Stimulated activated CD4-positive, alpha-beta T cell treated with anti-CD3 and anti-CD28 coated beads, Interleukin-15, amount 100 ng/mL, for 1 hour (primary cell): ENCODE measurements at regions not wholly inside any gene's neighbourhood (a gene's known extent, or its start where the extent isn't known, plus 50 kb on each side); places are given as distances from the start of the nearest gene placed in this dataset.
"Not testable (repeated sequence)": the region's sequence is repeated elsewhere in the genome, so short reads cannot be mapped to it uniquely, and the experiment has no call there.

Source experiments
- DNase-seq, 2 donors: peaks; one replicate each; pipeline ENCODE4 v3.0.0-alpha.2; 2020; ENCODE audit warnings: low read depth in 1 of 2, low spot score in 1 of 2

- no peak for DNase-seq
Observed at GRCh38 chr5:87755360-87755759, 342.6 kb upstream of the CCNH start.

DNA sequence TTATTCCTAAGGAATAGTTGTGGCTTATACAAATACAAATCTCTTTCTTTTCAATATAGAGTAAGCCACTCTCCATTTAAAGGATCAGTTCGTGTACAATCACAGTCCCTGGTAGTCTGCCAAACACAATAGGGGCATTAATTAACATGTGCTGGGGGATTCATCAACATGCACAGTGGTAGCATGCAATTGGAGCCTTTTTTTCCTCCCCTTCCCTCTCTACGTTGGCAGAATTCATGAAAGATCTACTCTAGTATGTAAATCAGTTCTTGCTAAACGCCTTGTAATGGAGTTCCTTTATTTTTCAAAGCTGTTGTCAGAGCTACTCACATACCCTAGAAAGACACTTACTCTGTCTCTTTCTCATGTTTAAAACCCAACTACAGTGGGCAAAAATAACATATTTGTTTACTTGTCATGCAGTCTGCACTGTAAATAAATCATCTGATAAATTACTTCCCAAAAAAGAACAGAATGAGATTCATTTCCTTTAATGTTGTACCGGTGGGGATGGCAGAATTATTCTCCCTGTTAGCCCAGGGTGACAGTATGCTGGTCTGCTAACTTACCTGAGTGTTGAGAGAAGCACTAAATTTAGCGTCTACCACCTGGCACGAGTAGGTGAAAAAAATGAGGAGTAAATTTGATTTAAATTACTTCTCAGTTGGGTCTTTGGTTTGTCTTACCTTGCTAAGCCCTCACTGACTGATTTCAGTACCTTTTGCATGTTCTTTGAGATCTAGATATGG, 341.5 kb upstream of the CCNH start:
- no peak for DNase-seq

DNA sequence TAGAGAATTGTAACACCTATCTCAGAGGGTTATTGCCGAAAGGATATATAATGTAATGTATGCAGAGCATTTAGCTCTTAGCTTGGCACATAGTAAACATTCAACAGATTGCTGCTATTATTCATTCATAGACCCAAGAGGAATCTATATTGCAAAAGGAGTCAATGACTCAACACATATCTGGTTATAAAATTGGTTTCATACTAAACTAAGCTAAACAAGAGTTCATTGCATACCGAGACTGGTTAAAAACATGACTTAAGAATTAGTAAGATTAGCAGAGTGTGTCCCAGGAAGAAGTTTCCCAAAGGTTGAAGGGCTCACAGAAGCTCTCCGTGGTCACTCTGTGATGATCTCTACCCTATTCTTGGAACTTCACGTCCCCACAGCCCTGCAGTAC, 339.6 kb upstream of the CCNH start:
- DNase-seq, result no peak

DNA sequence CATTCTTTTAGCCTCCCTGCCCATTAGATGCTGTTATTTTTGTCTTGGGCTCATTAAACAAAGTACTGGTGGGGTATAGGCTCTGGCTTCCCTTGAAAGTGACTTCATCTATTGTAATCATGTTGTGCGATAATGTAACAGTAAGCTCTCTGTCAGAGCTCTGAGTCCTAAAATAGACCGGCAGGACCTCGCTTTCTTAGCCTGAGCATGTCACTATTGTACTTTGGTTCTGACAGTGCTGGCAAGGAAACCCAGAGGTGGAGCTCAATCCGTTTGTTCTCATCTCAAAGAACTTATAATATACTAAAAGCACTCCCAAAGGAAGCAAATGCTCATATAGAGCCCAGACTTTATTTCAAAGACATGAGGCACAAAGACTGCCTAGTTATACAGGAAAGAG, 339.1 kb upstream of the CCNH start:
- no peak for DNase-seq

DNA sequence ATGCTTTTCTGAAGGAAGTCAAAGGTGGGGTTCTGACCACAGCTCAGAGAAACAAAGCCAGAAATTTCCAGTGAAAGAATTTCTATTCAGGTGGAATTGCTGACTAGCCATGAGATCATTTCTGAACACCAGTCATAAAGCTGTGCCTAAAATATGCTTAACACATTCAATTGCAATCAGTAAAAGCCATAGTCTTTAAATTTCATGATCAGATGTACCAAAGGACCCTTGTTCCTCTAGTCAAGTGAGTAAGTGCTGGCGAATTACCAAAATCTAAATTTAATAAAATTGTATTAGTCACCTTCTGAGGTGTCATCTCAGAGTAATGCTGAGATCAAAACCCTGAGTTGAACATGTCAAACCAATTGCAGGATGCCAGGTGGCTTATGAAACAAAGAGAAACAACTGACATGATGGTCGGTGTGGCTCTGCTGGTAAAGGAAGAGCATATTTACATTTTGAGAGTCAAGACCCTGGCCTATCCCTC, 334.2 kb upstream of the CCNH start:
- no peak for DNase-seq

DNA sequence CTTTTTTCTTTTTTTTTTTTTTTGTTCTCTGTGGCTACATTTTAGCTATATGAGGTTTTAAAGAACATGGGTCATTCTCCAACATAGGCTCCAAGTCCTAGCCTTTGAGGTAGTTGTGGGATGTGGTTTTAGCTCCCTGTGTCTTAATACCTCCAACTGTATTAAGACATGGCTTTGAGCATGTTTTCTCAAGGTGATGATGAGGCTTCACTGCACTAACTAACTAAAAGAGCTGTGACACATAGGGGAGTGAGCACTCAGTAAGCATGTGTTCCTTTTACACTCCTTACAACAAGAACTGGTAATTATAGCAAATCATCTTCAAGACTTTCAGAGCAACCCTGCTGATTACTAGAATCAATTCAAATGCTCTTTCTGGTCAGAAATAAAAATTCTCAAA, 333.6 kb upstream of the CCNH start:
- DNase-seq, result no peak

GRCh38 chr5:87741881-87742280, 329.2 kb upstream of the CCNH start:
- no peak for DNase-seq

- DNase-seq, result no peak
Observed at GRCh38 chr5:87735923-87736322, 323.2 kb upstream of the CCNH start.

DNA sequence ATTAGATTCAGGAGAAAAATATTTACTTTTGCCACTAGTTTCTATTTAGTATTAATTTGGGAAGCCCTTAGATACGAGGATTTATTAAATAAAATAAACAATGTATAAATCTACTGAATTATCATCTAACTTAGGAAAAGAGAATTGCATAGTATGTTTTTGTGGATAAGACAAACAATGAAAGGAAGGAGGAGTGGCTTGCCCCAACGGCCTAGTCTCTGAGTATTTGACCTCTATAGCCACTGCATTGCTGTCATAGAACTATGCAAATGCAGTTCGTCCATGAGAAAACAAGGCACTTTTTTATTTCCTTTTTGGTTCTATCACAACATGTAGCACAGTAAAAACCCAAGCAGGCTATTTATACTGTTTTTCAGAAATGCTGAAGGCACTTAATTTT, 321.2 kb upstream of the CCNH start:
- no peak for DNase-seq

DNA sequence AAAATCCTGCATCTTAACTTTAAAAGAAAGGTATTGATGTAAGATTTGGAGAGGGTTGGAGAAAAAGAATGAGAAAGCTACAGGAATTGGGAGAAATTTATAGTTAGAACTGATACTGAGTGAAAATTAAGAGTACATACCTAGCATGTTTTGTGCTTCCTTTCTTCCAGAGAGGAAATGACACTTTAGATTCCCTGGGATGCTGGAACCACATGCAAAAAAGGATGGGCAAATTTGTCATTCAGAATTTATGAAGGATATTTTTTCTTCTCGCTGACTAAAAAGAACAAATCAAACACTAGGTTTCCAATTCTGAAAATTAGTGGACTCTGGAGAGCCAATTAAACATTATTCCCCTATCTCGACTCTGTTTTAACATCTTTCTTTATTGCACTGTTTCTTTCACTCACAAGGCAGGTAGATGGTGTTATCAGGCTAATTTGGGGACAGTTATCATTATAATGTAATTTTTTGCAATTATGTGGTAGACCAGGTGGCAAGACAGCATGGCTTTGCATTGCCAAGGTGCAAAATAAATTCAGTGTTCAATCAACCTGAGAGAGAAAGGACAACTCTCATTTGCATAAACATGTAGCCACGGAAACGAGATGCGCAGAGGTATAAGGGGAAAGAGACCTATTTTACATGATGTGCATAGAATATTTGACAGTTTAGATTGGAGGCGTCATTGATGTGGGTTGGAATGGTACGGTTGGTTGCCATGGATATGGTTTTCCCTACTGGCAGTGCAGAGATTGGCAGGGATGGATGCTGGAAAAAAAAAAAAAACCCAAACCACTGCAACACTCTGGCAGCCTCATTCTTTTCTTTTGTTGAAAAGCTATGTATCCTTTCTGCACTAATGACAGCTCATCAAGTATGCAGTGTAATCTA, 320.4 kb upstream of the CCNH start:
- DNase-seq, result no peak

GRCh38 chr5:87729781-87730180, 317.1 kb upstream of the CCNH start:
- DNase-seq, result no peak

DNA sequence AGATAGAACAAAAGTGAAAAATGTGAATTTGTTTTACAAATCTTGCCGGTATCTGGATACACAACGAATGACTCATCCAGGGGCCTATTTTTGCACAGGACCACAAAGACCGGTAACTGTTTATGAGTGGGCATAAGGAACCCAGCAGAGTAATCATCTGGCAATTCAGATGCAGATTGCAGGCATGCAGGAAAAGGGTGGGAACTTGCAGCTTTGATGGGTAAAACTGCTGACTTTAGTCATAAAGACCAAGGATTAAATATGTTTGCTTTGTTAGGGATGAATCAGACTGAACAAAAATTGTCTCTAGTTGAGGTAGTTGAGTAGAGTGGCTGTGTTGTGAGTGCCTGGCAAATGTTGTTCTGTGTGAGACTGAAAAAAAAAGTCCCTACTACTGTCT, 309.6 kb upstream of the CCNH start:
- DNase-seq, result no peak

DNA sequence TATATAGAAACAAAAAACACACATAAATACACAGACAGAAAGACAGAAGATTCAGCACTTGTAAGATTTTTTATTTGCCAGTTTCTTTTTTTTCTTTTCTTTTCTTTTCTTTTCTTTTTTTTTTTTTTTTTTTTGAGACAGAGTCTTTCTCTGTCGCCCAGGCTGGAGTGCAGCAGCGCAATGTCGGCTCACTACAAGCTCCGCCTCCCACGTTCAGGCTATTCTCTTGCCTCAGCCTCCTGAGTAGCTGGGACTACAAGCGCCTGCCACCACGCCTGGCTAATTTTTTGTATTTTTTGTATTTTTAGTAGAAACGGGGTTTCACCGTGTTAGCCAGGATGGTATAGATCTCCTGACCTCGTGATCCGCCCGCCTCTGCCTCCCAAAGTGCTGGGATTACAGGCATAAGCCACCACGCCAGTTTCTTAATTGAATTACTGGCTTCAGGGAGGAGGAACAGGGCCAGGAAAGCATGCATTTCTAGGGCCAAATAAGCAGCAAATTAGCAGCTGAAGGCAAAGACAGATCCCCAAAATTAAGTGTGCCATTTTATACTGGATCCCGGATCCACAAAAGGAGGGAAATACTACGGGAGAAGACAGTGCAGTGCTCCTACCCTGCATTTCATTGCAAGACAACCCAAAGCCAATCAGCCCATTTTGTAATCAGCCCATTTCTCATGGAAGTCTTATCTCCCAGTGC, 305.6 kb upstream of the CCNH start:
- not testable (repeated sequence) for DNase-seq

DNA sequence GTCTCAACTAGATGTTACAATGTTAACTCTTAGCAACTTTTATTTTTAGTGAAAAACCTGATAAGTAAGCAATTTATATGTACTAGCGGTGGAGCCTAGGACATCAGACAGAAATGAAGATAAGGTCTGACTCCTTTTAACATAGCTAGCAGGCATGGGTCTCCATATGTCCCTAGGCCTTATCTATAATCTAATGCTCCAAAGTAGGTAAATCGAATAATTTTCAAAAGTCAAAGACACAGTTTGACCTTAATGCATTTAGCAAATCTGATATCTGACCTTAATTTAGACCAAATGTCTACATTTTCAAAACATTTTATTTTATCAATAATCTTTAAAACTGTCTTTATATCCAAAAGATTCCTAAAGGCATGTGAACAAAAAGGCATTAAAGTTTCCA, 305.0 kb upstream of the CCNH start:
- no peak for DNase-seq

DNA sequence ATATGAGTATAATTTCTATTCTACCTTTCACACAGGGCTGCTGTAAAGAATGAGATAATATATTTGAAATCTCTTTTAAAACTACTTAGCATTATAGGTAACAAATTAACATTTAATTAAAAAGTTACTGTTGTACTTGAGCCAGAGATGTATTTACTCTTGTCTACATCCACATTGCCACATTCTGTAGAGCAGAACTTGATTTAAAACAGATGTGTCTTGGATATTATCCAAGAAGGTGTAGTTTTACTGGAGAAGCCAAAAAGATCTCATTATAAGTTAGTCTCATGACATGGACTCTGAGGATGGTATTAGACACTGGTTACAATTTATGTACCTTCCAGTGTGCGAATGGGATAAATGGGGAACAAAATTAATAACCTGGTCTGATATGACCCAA, 293.1 kb upstream of the CCNH start:
- DNase-seq, result no peak

GRCh38 chr5:87686975-87687374, 274.2 kb upstream of the CCNH start:
- no peak for DNase-seq

DNA sequence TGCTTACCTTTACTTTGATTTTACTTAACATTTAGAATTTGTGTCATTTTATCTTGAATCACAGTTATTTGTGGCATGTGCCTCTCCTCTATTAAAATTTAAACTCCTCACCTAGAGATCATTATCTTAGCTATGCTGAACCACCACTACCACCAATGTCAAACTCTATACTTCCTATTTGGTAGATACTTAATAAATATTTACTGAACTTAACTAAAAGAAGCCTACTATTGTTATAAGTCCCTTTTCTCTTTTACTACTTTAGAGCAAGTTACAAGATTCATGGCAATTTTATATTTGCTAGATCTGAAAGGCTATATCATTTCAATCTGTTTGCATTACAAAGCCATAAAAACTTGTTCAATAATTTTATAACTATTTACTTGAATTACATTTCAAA, 273.3 kb upstream of the CCNH start:
- DNase-seq, result no peak

- DNase-seq, result no peak
Observed at GRCh38 chr5:87674235-87674634, 261.5 kb upstream of the CCNH start.

GRCh38 chr5:87671146-87671545, 258.4 kb upstream of the CCNH start:
- no peak for DNase-seq

DNA sequence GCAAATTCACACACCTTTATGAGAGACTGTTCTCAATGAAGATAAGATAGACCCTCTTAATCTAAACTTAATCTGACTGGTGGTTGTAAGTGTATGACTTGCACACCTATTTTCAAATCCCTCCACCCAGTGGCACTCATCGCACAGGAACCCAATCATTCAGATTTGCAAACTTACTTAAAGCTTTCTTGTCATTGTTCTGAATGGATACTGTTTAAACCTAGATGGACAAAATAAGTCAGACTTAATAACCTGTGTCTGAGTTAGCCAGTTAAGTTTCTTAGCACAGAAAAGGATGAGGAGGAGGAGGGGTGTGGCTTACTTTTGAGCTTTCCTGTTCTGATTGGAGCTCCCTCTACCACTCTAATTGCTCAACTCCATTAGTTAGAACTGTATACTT, 252.4 kb upstream of the CCNH start:
- no peak for DNase-seq

DNA sequence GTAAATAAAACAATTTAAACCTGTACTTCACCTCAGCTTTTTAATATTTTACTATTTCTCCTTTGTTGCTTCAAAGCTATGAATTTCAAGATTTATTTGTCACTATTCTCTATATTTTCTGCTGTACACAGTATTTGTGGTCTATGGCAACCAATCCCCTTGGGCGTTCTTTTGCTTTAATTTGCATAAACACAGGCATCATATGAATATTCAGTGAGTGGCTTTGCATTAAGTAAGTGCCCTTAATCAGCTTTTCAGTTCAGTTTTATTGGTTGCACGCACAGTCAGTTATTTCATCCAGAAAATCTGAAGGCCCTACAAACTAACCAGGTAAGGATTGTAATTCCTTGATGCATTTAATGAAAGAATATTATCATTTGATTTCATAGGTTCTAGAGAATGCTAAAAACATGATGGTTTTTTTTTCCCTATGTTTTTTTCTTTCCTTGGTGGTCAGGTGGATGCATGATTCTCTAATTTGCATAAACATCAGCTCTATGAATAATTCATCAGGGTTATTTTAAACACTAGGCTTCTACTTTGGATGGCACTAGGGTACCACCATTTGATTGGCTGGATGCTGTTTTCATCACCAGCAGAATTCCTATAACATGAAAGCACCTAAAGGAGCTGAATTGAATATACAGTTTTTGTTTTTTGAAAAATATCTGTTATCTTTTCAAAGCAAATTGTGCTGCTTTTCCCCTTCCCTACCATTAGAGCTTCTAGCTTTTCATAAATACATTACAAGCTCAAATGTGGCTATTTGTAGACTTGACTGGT, 249.2 kb upstream of the CCNH start:
- DNase-seq, result no peak
